ENCODE measurements at regions not wholly inside any gene's neighbourhood (a gene's known extent, or its start where the extent isn't known, plus 50 kb on each side); places are given as distances from the start of the nearest gene placed in this dataset.

DNA sequence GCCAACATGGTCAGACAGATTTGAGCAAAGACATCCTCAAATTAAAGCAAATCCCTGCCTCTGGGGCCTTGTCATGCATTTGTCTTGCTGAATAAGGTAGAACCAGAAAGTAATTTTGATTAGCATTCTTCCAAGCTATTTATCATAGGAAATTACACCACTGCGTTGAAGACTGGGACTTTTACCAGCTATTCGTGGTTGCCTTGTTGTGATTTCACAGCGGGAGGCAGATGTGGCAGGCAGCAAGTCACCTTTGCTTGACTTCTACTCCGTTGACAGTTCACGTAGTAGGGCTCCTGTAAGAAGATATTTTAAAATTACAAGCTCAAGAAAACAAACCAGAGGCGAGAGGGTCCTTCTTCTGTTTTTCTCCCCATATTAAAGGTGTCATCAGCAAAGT lies 80.6 kb downstream of the EN1 start:
- no peak overlapping the region for H4K8ac ChIP-seq (ENCODE audit: low read depth, low read length)
- H3K23ac ChIP-seq (ENCODE audit: low read depth, low read length, poor library complexity), result no peak overlapping the region

DNA sequence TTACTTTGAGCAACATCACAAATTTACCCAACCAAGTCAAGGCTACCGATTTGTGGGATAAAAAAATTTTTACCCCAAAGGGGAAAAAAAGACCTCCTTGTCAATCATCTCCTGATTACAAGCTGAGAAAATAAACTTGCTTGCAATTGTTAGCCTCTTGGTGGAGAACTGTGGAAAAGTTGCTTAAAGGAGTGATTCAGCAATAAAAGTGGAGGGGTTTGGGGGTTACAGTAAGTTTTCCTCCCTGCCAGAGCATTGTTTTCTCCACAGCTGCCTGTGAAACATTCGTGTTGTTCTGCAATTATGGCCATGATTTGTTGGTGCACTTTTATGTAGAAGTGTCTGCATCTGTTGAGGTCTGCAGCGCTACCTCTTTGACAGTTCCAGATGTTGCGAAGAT lies 82.6 kb downstream of the EN1 start:
- no peak overlapping the region for H2AK5ac ChIP-seq (ENCODE audit: low read depth, low read length)
- no peak overlapping the region for H3K14ac ChIP-seq (ENCODE audit: low read length)
- no peaks in the 10 kb centered on the region for H3K9me3 ChIP-seq (replicated peaks in 1 of 2; ENCODE audit: control insufficient read depth in 2 of 2, insufficient read depth in 1 of 2, low read depth in 1 of 2, low read length in 2 of 2)
- no peak overlapping the region for H3K18ac ChIP-seq (ENCODE audit: low read length)
- no peak overlapping the region for H2BK120ac ChIP-seq (ENCODE audit: low read depth, low read length)
- no peak overlapping the region for H3K4me3 ChIP-seq (ENCODE audit: low read length in 2 of 2)
- no peaks in the 10 kb centered on the region for H3K79me1 ChIP-seq (ENCODE audit: low read depth, low read length)
- no peak overlapping the region for H3K4ac ChIP-seq (ENCODE audit: low read length)
- H3K36me3 ChIP-seq (replicated peaks in 1 of 2; ENCODE audit: control insufficient read depth in 2 of 2, insufficient read depth in 2 of 2, low read length in 2 of 2), result no peaks in the 10 kb centered on the region
- no peak overlapping the region for H3K9ac ChIP-seq (ENCODE audit: low read depth, low read length, poor library complexity)
- no peak overlapping the region for H2BK5ac ChIP-seq (ENCODE audit: low read length)
- no peak overlapping the region for H4K91ac ChIP-seq (ENCODE audit: low read depth, low read length, poor library complexity)
- H2BK12ac ChIP-seq (ENCODE audit: low read length), result no peak overlapping the region
- no peak overlapping the region for H2AFZ ChIP-seq (ENCODE audit: low read length)
- H3K4me1 ChIP-seq (ENCODE audit: control insufficient read depth in 2 of 2, insufficient read depth in 1 of 2, low read depth in 1 of 2, low read length in 2 of 2), result no peaks in the 10 kb centered on the region
- no peak for DNase-seq (ENCODE audit: low spot score)
- H3K27me3 ChIP-seq (ENCODE audit: control insufficient read depth in 3 of 3, insufficient read depth in 3 of 3, low read depth in 1 of 3, low read length in 3 of 3), result peaks cover 0 to 19% (median 5%) of the 10 kb centered on the region in 3 experiments
- no peak overlapping the region for H2BK15ac ChIP-seq (ENCODE audit: low read length)
- H3K4me2 ChIP-seq (ENCODE audit: insufficient read depth, low read length, poor library complexity, severe bottlenecking), result no peak overlapping the region
- no peak overlapping the region for H3K23ac ChIP-seq (ENCODE audit: low read depth, low read length, poor library complexity)
- no peak overlapping the region for H3K27ac ChIP-seq (replicated peaks; ENCODE audit: low read length)
- H4K8ac ChIP-seq (ENCODE audit: low read depth, low read length), result no peak overlapping the region
- no CpG with 5 or more reads among the region's 4 CpGs for WGBS, 2 donors (ENCODE audit: extremely low coverage in 2 of 2, insufficient read length in 2 of 2, insufficient replicate concordance in 1 of 2)

More for the DNA sequence above, 80.6 kb downstream of the EN1 start:
- Histone ChIP-seq H3K27me3 (ENCODE audit: control insufficient read depth in 3 of 3, insufficient read depth in 3 of 3, low read depth in 1 of 3, low read length in 3 of 3) (peaks cover 0 to 26% (median 5%) of the 10 kb centered on the region in 3 experiments), H3K9me3 (replicated peaks in 1 of 2; ENCODE audit: control insufficient read depth in 2 of 2, insufficient read depth in 1 of 2, low read depth in 1 of 2, low read length in 2 of 2) (no peaks in the 10 kb centered on the region), H2AK5ac (ENCODE audit: low read depth, low read length) (no peak overlapping the region), H2BK120ac (ENCODE audit: low read depth, low read length) (no peak overlapping the region), H3K9ac (ENCODE audit: low read depth, low read length, poor library complexity) (no peak overlapping the region), H3K4me1 (ENCODE audit: control insufficient read depth in 2 of 2, insufficient read depth in 1 of 2, low read depth in 1 of 2, low read length in 2 of 2) (no peaks in the 10 kb centered on the region), H2BK12ac (ENCODE audit: low read length) (no peak overlapping the region), H2AFZ (ENCODE audit: low read length) (no peak overlapping the region), H4K91ac (ENCODE audit: low read depth, low read length, poor library complexity) (no peak overlapping the region), H3K4me2 (ENCODE audit: insufficient read depth, low read length, poor library complexity, severe bottlenecking) (no peak overlapping the region), H3K18ac (ENCODE audit: low read length) (no peak overlapping the region), H3K27ac (replicated peaks; ENCODE audit: low read length) (no peak overlapping the region), H2BK5ac (ENCODE audit: low read length) (no peak overlapping the region), H3K79me1 (ENCODE audit: low read depth, low read length) (no peaks in the 10 kb centered on the region), H3K4ac (ENCODE audit: low read length) (no peak overlapping the region), H3K36me3 (replicated peaks in 1 of 2; ENCODE audit: control insufficient read depth in 2 of 2, insufficient read depth in 2 of 2, low read length in 2 of 2) (no peaks in the 10 kb centered on the region), H3K4me3 (ENCODE audit: low read length in 2 of 2) (no peak overlapping the region), H2BK15ac (ENCODE audit: low read length) (no peak overlapping the region), H3K14ac (ENCODE audit: low read length) (no peak overlapping the region)
- WGBS, 2 donors (ENCODE audit: extremely low coverage in 2 of 2, insufficient read length in 2 of 2, insufficient replicate concordance in 1 of 2), result no CpG with 5 or more reads among the region's 6 CpGs
- no peak for DNase-seq (ENCODE audit: low spot score)

DNA sequence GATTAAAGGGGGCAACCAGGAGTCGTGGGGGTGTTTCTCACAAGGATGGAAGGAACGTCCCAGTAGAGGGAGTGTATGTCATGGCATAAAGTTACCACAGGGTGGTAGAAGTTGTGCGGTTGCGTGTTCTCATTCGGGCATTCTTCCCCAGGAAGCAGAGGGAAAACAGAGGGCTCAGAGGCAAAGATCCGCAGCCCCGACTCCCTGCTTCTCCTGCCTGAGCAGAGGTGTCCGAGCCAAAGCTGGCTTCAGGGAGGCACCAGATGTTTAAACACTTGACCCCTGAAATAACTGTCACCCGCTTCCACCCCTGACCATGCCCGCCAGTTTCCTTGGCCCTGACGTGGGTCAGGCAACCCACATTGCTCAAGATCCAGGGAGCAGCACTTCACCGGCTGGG lies 83.7 kb downstream of the EN1 start:
- no peak overlapping the region for H2BK12ac ChIP-seq (ENCODE audit: low read length)

DNA sequence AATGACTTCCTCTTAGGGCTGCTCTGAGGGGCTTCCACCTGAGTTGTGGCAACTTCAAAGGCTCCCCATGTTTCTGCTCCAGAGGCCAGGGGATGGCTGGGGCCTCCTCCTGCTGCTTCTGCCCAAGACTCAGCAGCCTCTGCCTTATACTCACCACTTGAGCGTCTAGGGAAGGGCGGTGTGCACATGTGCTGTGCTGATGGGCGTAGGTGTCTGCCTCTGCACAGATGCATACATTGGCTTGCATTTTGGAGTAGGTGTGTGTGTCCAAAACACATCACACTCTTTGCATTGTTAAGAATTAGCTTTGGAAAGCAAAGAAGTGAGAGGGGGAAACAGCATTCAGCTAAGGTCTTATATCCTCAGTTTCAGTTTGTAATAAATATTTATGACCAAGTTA lies 85.2 kb downstream of the EN1 start:
- Histone ChIP-seq H3K36me3 (replicated peaks in 1 of 2; ENCODE audit: control insufficient read depth in 2 of 2, insufficient read depth in 2 of 2, low read length in 2 of 2) (no peaks in the 10 kb centered on the region), H3K18ac (ENCODE audit: low read length) (no peak overlapping the region), H3K27me3 (ENCODE audit: control insufficient read depth in 3 of 3, insufficient read depth in 3 of 3, low read depth in 1 of 3, low read length in 3 of 3) (peaks cover 0 to 19% (median 0%) of the 10 kb centered on the region in 3 experiments), H2BK12ac (ENCODE audit: low read length) (no peak overlapping the region), H3K27ac (replicated peaks; ENCODE audit: low read length) (no peak overlapping the region), H3K9me3 (replicated peaks in 1 of 2; ENCODE audit: control insufficient read depth in 2 of 2, insufficient read depth in 1 of 2, low read depth in 1 of 2, low read length in 2 of 2) (no peaks in the 10 kb centered on the region), H2BK5ac (ENCODE audit: low read length) (no peak overlapping the region), H2BK120ac (ENCODE audit: low read depth, low read length) (no peak overlapping the region), H2BK15ac (ENCODE audit: low read length) (no peak overlapping the region), H3K14ac (ENCODE audit: low read length) (no peak overlapping the region), H3K9ac (ENCODE audit: low read depth, low read length, poor library complexity) (no peak overlapping the region), H3K23ac (ENCODE audit: low read depth, low read length, poor library complexity) (no peak overlapping the region), H2AFZ (ENCODE audit: low read length) (no peak overlapping the region), H3K79me1 (ENCODE audit: low read depth, low read length) (no peaks in the 10 kb centered on the region), H2AK5ac (ENCODE audit: low read depth, low read length) (no peak overlapping the region), H3K4me3 (ENCODE audit: low read length in 2 of 2) (no peak overlapping the region), H3K4me2 (ENCODE audit: insufficient read depth, low read length, poor library complexity, severe bottlenecking) (no peak overlapping the region), H3K4ac (ENCODE audit: low read length) (no peak overlapping the region), H3K4me1 (ENCODE audit: control insufficient read depth in 2 of 2, insufficient read depth in 1 of 2, low read depth in 1 of 2, low read length in 2 of 2) (no peaks in the 10 kb centered on the region), H4K8ac (ENCODE audit: low read depth, low read length) (no peak overlapping the region), H4K91ac (ENCODE audit: low read depth, low read length, poor library complexity) (no peak overlapping the region)
- no CpG with 5 or more reads among the region's 3 CpGs for WGBS, 2 donors (ENCODE audit: extremely low coverage in 2 of 2, insufficient read length in 2 of 2, insufficient replicate concordance in 1 of 2)
- no peak for DNase-seq (ENCODE audit: low spot score)

More for the DNA sequence above, 83.7 kb downstream of the EN1 start:
- Histone ChIP-seq H3K36me3 (replicated peaks in 1 of 2; ENCODE audit: control insufficient read depth in 2 of 2, insufficient read depth in 2 of 2, low read length in 2 of 2) (no peaks in the 10 kb centered on the region), H3K14ac (ENCODE audit: low read length) (no peak overlapping the region), H3K27me3 (ENCODE audit: control insufficient read depth in 3 of 3, insufficient read depth in 3 of 3, low read depth in 1 of 3, low read length in 3 of 3) (peaks cover 0 to 19% (median 5%) of the 10 kb centered on the region in 3 experiments), H4K91ac (ENCODE audit: low read depth, low read length, poor library complexity) (no peak overlapping the region), H3K4me1 (ENCODE audit: control insufficient read depth in 2 of 2, insufficient read depth in 1 of 2, low read depth in 1 of 2, low read length in 2 of 2) (no peaks in the 10 kb centered on the region), H3K18ac (ENCODE audit: low read length) (no peak overlapping the region), H2AFZ (ENCODE audit: low read length) (no peak overlapping the region), H4K8ac (ENCODE audit: low read depth, low read length) (no peak overlapping the region), H3K9ac (ENCODE audit: low read depth, low read length, poor library complexity) (no peak overlapping the region), H3K4me3 (ENCODE audit: low read length in 2 of 2) (no peak overlapping the region), H3K79me1 (ENCODE audit: low read depth, low read length) (no peaks in the 10 kb centered on the region), H3K23ac (ENCODE audit: low read depth, low read length, poor library complexity) (no peak overlapping the region), H2BK15ac (ENCODE audit: low read length) (no peak overlapping the region), H2BK120ac (ENCODE audit: low read depth, low read length) (no peak overlapping the region), H3K9me3 (replicated peaks in 1 of 2; ENCODE audit: control insufficient read depth in 2 of 2, insufficient read depth in 1 of 2, low read depth in 1 of 2, low read length in 2 of 2) (no peaks in the 10 kb centered on the region), H2BK5ac (ENCODE audit: low read length) (no peak overlapping the region), H3K4me2 (ENCODE audit: insufficient read depth, low read length, poor library complexity, severe bottlenecking) (no peak overlapping the region), H2AK5ac (ENCODE audit: low read depth, low read length) (no peak overlapping the region), H3K27ac (replicated peaks; ENCODE audit: low read length) (no peak overlapping the region), H3K4ac (ENCODE audit: low read length) (no peak overlapping the region)
- no CpG with 5 or more reads among the region's 12 CpGs for WGBS, 2 donors (ENCODE audit: extremely low coverage in 2 of 2, insufficient read length in 2 of 2, insufficient replicate concordance in 1 of 2)
- no peak for DNase-seq (ENCODE audit: low spot score)
